GM12873 (cell line): ENCODE measurements at regions not wholly inside any gene's neighbourhood (a gene's known extent, or its start where the extent isn't known, plus 50 kb on each side); places are given as distances from the start of the nearest gene placed in this dataset.

ENCODE experiments used
- TF ChIP-seq, protein P1 (sequence below): IDR thresholded peaks from 2 replicates; pipeline ENCODE4 v1.5.1; 2012; ENCODE audit warnings: low read depth, mild to moderate bottlenecking, moderate library complexity, low read length, control low read depth; ENCODE audit not compliant: insufficient read depth; ENCODE audit errors: missing control alignments

DNA sequence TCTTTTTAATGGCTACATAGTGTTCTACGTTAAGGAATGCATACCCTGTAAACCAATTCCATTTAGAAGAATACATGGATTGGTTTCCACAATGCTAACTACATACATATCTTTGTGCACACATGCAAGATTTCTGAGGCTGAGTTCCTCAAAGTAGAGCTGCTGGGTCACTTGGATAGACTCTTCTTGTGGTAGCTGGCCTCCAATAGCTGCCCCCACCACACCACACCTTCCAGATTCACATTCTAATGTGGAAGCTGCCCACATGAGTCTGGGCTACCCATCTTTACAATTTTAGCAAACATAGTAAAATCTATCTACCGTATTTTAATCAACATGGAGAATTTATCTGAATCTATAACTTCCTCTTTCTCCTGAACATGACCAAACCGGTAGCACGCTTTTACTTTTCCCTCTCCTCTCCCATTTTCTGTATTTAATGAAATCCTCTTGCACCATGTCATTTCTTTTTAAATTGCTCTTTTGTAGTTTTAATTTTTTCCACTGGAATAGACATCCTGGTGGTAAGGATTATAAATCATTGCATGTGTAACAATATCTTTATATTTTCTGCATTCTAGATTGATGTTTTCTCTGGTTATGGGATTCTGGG lies 74.7 kb upstream of the CITED2 start:
- TF ChIP-seq, protein P1, sequence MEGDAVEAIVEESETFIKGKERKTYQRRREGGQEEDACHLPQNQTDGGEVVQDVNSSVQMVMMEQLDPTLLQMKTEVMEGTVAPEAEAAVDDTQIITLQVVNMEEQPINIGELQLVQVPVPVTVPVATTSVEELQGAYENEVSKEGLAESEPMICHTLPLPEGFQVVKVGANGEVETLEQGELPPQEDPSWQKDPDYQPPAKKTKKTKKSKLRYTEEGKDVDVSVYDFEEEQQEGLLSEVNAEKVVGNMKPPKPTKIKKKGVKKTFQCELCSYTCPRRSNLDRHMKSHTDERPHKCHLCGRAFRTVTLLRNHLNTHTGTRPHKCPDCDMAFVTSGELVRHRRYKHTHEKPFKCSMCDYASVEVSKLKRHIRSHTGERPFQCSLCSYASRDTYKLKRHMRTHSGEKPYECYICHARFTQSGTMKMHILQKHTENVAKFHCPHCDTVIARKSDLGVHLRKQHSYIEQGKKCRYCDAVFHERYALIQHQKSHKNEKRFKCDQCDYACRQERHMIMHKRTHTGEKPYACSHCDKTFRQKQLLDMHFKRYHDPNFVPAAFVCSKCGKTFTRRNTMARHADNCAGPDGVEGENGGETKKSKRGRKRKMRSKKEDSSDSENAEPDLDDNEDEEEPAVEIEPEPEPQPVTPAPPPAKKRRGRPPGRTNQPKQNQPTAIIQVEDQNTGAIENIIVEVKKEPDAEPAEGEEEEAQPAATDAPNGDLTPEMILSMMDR = no peak

DNA sequence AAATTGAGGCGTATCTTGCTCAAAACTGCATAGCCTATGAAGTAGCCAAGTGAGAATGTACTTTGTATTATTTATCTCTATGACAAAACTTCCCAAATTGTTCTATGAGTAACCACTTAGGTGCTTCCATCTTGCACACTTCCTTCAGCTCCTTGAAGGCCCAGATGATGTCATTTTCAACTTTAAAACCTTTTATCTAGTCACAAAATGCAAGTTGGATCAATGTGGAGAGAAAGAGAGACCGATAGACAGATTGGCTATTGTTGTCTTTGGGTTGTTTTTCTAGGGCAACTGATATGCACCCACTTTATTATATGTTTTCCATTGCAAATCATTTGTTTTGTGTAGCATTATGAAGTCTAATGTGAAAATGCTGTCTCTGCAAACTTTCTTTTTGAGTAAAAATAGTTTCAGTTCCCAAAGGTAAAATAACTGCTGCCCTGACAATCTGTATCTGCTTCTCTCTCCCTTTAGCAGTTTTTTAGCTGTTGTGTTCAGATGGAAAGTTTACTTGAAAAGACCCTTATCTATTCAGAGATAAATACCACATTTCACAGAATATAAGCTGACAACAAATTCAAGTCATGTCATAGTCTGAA lies 73.7 kb upstream of the CITED2 start:
- TF ChIP-seq, protein P1 = no peak

DNA sequence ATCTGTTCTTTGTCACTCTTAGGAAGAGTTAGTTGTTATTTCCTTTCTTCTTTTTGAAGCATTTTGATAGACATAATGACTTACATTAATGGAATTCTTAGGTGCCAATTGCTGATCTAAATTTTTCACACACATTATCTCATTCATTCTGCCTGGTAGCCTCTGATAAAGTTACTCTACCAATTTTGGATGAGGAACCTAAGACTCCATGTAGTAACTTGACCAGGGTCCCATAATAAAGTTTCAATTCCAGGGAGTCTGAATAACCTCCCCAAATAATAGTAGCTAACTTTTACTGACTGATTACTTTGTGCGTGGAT lies 73.2 kb upstream of the CITED2 start:
- TF ChIP-seq, protein P1 = no peak

DNA sequence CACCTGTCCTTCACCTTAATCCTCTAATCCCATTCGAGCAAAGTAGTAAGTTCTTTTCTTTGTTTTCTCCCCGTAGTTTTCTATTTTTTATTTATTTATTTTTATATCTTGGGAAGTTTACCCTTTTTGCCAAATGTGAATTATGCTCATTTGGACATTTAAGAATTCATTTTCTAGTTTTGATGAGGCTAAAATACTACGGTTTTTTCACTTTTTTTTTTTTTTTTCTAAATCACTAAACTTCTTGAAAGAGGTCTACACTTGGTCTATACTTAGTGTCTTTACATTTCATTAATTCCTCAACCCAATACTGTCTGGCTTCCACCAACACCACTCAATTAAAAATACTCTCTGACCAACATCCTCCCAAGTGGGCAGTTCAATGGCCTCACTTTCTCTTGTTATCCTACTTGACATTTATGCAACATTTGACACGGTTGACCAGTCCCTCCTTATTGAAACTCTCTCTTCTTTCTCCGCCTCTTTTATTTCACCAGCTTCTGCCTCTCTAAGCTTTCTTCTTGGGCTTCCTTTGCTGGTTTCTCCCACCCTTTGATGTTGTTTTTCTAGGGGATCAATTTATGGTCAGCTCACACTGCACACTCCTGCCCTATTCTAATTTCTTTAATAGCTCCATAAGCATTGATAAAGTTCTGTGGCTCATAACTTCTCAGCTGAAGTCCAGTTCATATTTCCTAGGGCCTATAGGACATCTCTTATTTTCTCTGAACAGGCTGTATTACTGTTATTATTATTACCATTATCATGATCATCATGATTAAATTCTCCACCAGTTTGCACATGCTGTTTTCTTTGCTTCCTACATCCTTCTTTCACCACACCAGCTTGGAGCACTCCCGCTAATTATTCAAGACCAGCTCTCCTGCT lies 72.6 kb upstream of the CITED2 start:
- TF ChIP-seq, protein P1 = no peak

DNA sequence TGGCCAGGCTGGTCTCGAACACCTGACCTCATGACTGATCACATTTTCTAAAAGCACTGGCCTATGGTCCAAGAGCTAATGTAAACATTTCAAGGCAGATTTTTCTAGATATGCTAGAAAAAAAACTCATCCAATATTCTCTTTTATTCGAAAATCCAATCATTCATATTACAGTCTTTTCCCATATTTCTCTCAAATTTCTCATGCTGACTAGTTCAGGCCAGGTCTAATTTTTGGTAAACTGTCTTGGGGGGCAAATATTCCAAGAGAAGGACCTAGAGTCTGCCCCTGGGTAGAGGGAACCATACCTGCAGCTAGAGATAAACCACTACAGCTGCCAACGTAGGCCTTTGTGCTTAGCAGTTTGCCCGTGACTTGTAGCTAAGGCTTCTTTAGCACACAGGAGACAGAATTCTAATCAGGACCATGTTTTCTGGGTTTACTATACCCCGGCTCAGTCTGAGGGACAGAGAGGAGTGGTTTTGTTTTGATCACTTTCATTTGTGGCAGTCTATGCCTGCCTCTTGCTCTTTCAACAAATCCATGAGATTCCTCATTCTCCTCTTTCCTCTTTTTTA lies 71.8 kb upstream of the CITED2 start:
- TF ChIP-seq, protein P1 = no peak

DNA sequence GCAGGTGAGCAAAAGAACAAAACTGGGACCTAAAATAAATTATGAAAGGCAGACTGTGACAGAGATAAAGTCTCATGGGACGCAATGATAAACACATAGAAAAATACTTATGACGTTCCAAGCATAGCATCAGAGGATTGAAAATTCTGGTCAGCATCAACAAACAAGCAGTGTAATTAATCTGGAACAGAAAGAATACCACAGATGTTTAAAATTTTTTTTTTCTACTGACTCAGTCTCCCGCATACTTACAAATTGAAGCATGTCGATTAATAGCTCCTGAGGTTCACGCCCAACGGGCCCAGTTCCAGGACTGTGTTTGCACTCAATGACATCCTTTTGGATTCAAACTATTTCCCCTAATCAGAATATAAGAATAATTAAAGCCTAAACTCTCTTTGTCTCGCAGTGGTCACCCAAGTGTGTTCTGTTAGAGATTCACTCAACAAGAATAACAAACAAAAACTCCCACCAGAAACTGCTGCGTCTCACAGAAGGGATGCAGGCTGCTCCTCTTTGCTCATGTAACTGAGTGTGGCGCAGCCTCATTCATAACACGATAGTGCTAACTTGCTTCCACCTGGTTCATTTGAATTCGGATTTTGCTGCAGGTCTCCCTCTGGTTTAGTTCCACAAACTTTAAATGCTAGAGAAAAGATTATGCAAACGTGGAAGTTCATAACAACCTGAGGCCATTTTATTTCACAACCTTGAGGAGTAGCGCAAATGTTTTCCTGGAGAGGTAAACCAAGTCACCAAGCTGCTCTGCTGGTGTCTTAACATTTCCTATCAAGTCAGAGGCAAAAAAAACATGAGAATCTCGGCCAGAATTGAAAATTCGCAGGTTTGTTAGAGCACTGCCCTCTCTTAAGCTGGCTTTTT lies 69.0 kb upstream of the CITED2 start:
- TF ChIP-seq, protein P1 = no peak
